ENCODE measurements at regions not wholly inside any gene's neighbourhood (a gene's known extent, or its start where the extent isn't known, plus 50 kb on each side); places are given as distances from the start of the nearest gene placed in this dataset.

DNA sequence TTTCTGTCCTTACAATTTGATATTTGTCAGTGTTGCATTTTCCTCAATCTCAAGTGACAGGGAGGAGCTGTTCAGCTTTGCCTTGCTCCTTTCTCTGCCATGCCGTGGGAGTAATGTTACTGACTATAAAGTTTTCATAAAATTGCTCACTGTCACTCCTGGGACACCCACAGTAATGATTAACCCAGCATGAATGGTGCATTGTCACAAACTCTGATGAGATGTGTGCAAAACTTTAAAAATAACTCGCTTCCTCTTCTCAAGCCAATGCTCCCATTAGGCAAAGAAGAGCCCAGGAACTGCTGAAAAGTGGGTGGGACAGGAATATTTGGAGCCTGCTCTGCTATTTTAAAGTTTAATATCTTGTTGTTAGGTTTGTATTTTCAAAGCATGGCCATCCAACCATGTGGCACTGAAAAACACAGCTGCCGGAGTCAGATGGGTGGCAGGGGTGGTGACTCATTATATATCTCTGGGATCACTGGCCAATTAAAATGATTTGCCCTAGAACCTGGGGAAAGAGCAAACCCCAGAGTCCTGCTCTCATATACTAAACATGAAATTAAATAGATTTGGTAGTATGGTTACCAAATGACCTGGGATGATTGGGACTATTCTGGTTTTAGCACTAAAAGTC is 260.1 kb downstream of the BTBD3 start:
- DNase-seq (ENCODE audit: extremely low spot score in 2 of 2) = no peak
- intact Hi-C loops (cut with DNase I) = no loop called here
- no peaks in the 10 kb centered on the region for H3K4me1 ChIP-seq
- no peak overlapping the region for H3K4me3 ChIP-seq
- H3K27me3 ChIP-seq = no peaks in the 10 kb centered on the region
- no peaks in the 10 kb centered on the region for H3K9me3 ChIP-seq
- TF ChIP-seq POLR2AphosphoS5 (IDR thresholded peaks at IDR 0.05; ENCODE audit: insufficient read depth in 1 of 2, low read depth in 1 of 2) = no peak
- no peak for TF ChIP-seq CTCF (IDR thresholded peaks at IDR 0.05)
- no peak for TF ChIP-seq POLR2A (IDR thresholded peaks at IDR 0.05)
- no peaks in the 10 kb centered on the region for H3K36me3 ChIP-seq
- no peak overlapping the region for H3K27ac ChIP-seq

DNA sequence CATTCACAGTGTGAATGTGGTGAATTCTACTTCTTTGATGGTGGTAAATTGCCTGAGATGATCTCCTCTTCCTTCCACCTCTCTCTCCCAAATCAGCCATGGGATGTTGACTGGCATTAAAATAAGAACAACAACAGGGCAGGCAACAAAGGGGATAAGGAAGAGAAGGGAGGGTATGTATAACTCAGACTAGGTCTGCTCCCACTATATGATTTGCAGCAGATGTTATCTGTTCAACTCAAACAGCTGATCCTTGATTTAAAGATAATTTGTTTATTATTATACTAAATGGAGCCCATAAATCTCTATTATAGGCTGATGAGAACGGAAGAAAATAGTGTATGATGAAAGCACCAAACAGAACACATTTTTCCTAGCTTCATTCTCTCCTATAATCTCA is 262.0 kb downstream of the BTBD3 start:
- no peak for TF ChIP-seq POLR2A (IDR thresholded peaks at IDR 0.05)
- no peak for TF ChIP-seq POLR2AphosphoS5 (IDR thresholded peaks at IDR 0.05; ENCODE audit: insufficient read depth in 1 of 2, low read depth in 1 of 2)
- no peak for TF ChIP-seq CTCF (IDR thresholded peaks at IDR 0.05)
- DNase-seq (ENCODE audit: extremely low spot score in 2 of 2) = no peak
- Histone ChIP-seq H3K36me3 (no peaks in the 10 kb centered on the region), H3K4me3 (no peak overlapping the region), H3K9me3 (no peaks in the 10 kb centered on the region), H3K27me3 (no peaks in the 10 kb centered on the region), H3K4me1 (no peaks in the 10 kb centered on the region), H3K27ac (no peak overlapping the region)
- intact Hi-C loops (cut with DNase I) = no loop called here

GRCh38 chr20:12180107-12180661 is 262.5 kb downstream of the BTBD3 start:
- H3K27me3 ChIP-seq = no peaks in the 10 kb centered on the region
- no peaks in the 10 kb centered on the region for H3K36me3 ChIP-seq
- DNase-seq (ENCODE audit: extremely low spot score in 2 of 2) = no peak
- TF ChIP-seq CTCF (IDR thresholded peaks at IDR 0.05) (no peak), POLR2A (IDR thresholded peaks at IDR 0.05) (no peak), POLR2AphosphoS5 (IDR thresholded peaks at IDR 0.05; ENCODE audit: insufficient read depth in 1 of 2, low read depth in 1 of 2) (no peak)
- no peak overlapping the region for H3K4me3 ChIP-seq
- H3K4me1 ChIP-seq = no peaks in the 10 kb centered on the region
- H3K27ac ChIP-seq = no peak overlapping the region
- intact Hi-C loops (cut with DNase I) = no loop called here
- H3K9me3 ChIP-seq = no peaks in the 10 kb centered on the region

DNA sequence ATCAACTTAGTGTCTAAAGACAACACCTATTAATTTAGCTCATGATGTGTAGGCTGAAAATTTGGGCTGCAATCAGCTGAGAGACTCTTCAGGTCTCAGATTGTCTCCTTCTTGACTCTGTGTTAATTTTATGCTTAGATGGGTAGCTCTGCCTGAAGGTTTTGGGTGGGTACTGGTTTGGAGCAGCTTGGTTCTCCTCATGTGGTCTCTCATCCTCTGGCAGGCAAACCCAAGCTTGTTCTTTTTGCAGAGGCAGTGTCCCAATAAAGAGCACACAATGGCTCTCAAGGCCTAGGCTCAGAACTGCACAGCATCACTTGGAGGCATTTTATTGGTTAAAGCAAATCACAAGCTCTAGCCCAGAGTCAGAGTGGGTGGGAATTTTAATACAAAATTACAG is 280.6 kb downstream of the BTBD3 start:
- Histone ChIP-seq H3K27ac (no peak overlapping the region), H3K27me3 (no peaks in the 10 kb centered on the region), H3K9me3 (no peaks in the 10 kb centered on the region), H3K4me1 (no peaks in the 10 kb centered on the region), H3K4me3 (no peak overlapping the region), H3K36me3 (no peaks in the 10 kb centered on the region)
- no peak for DNase-seq (ENCODE audit: extremely low spot score in 2 of 2)
- no peak for TF ChIP-seq CTCF (IDR thresholded peaks at IDR 0.05)
- TF ChIP-seq POLR2A (IDR thresholded peaks at IDR 0.05) = no peak
- TF ChIP-seq POLR2AphosphoS5 (IDR thresholded peaks at IDR 0.05; ENCODE audit: insufficient read depth in 1 of 2, low read depth in 1 of 2) = no peak
- intact Hi-C loops (cut with DNase I) = no loop called here

GRCh38 chr20:12199703-12200102 is 282.0 kb downstream of the BTBD3 start:
- intact Hi-C loops (cut with DNase I) = no loop called here
- H3K4me1 ChIP-seq = no peaks in the 10 kb centered on the region
- H3K27ac ChIP-seq = no peak overlapping the region
- no peak overlapping the region for H3K4me3 ChIP-seq
- no peak for DNase-seq (ENCODE audit: extremely low spot score in 2 of 2)
- no peaks in the 10 kb centered on the region for H3K27me3 ChIP-seq
- H3K36me3 ChIP-seq = no peaks in the 10 kb centered on the region
- TF ChIP-seq POLR2AphosphoS5 (IDR thresholded peaks at IDR 0.05; ENCODE audit: insufficient read depth in 1 of 2, low read depth in 1 of 2) = no peak
- TF ChIP-seq POLR2A (IDR thresholded peaks at IDR 0.05) = no peak
- TF ChIP-seq CTCF (IDR thresholded peaks at IDR 0.05) = no peak
- H3K9me3 ChIP-seq = no peaks in the 10 kb centered on the region

All from vagina (tissue), 2 donors.